ENCODE measurements at regions not wholly inside any gene's neighbourhood (a gene's known extent, or its start where the extent isn't known, plus 50 kb on each side); places are given as distances from the start of the nearest gene placed in this dataset.

- no peaks in the 10 kb centered on the region for H3K36me3 ChIP-seq (ENCODE audit: insufficient read depth, low read length)
- H3K4me1 ChIP-seq (ENCODE audit: insufficient read depth, low read length): no peaks in the 10 kb centered on the region
- peaks cover 2% of the 10 kb centered on the region for H3K9me3 ChIP-seq (ENCODE audit: low read depth, low read length)
- no peak overlapping the region for H2AFZ ChIP-seq (ENCODE audit: low read length)
- no peak overlapping the region for H3K4me2 ChIP-seq (ENCODE audit: insufficient read depth, low read length)
- no peaks in the 10 kb centered on the region for H3K27me3 ChIP-seq (ENCODE audit: insufficient read depth, low read length)
- H3K4me3 ChIP-seq (ENCODE audit: insufficient read depth, low read length): no peak overlapping the region
- no peak overlapping the region for H3K27ac ChIP-seq (ENCODE audit: low read depth, low read length)
- H4K20me1 ChIP-seq (ENCODE audit: insufficient read depth, low read length): no peaks in the 10 kb centered on the region
- no peak for DNase-seq (ENCODE audit: insufficient read length, low spot score, missing footprints)
- H3K79me2 ChIP-seq (ENCODE audit: insufficient read depth, low read length): no peaks in the 10 kb centered on the region
- no peak for TF ChIP-seq CTCF (IDR thresholded peaks at IDR 0.05; ENCODE audit: extremely low read depth, low read depth, low read length)
Measured at GRCh38 chr13:64934569-64935362, 2295.4 kb downstream of the PCDH9 start.

- Histone ChIP-seq H3K27ac (ENCODE audit: low read depth, low read length) (no peak overlapping the region), H4K20me1 (ENCODE audit: insufficient read depth, low read length) (no peaks in the 10 kb centered on the region), H3K36me3 (ENCODE audit: insufficient read depth, low read length) (no peaks in the 10 kb centered on the region), H3K4me3 (ENCODE audit: insufficient read depth, low read length) (no peak overlapping the region), H3K79me2 (ENCODE audit: insufficient read depth, low read length) (no peaks in the 10 kb centered on the region), H3K9me3 (ENCODE audit: low read depth, low read length) (peaks cover 2% of the 10 kb centered on the region), H2AFZ (ENCODE audit: low read length) (no peak overlapping the region), H3K27me3 (ENCODE audit: insufficient read depth, low read length) (no peaks in the 10 kb centered on the region), H3K4me1 (ENCODE audit: insufficient read depth, low read length) (no peaks in the 10 kb centered on the region), H3K4me2 (ENCODE audit: insufficient read depth, low read length) (no peak overlapping the region)
- no peak for TF ChIP-seq CTCF (IDR thresholded peaks at IDR 0.05; ENCODE audit: extremely low read depth, low read depth, low read length)
- no peak for DNase-seq (ENCODE audit: insufficient read length, low spot score, missing footprints)
Measured at GRCh38 chr13:64930636-64931035, 2299.5 kb downstream of the PCDH9 start.

GRCh38 chr13:64928696-64929499 is 2301.2 kb downstream of the PCDH9 start:
- no peak for TF ChIP-seq CTCF (IDR thresholded peaks at IDR 0.05; ENCODE audit: extremely low read depth, low read depth, low read length)
- Histone ChIP-seq H3K4me1 (ENCODE audit: insufficient read depth, low read length) (no peaks in the 10 kb centered on the region), H3K27me3 (ENCODE audit: insufficient read depth, low read length) (no peaks in the 10 kb centered on the region), H3K4me3 (ENCODE audit: insufficient read depth, low read length) (no peak overlapping the region), H2AFZ (ENCODE audit: low read length) (no peak overlapping the region), H3K36me3 (ENCODE audit: insufficient read depth, low read length) (no peaks in the 10 kb centered on the region), H3K27ac (ENCODE audit: low read depth, low read length) (no peak overlapping the region), H3K9me3 (ENCODE audit: low read depth, low read length) (no peaks in the 10 kb centered on the region), H3K79me2 (ENCODE audit: insufficient read depth, low read length) (no peaks in the 10 kb centered on the region), H4K20me1 (ENCODE audit: insufficient read depth, low read length) (no peaks in the 10 kb centered on the region), H3K4me2 (ENCODE audit: insufficient read depth, low read length) (no peak overlapping the region)
- DNase-seq (ENCODE audit: insufficient read length, low spot score, missing footprints): no peak

GRCh38 chr13:64925727-64926126 is 2304.4 kb downstream of the PCDH9 start:
- Histone ChIP-seq H3K9me3 (ENCODE audit: low read depth, low read length) (no peaks in the 10 kb centered on the region), H4K20me1 (ENCODE audit: insufficient read depth, low read length) (no peaks in the 10 kb centered on the region), H3K4me2 (ENCODE audit: insufficient read depth, low read length) (no peak overlapping the region), H3K36me3 (ENCODE audit: insufficient read depth, low read length) (no peaks in the 10 kb centered on the region), H3K4me1 (ENCODE audit: insufficient read depth, low read length) (no peaks in the 10 kb centered on the region), H3K27ac (ENCODE audit: low read depth, low read length) (no peak overlapping the region), H2AFZ (ENCODE audit: low read length) (no peak overlapping the region), H3K79me2 (ENCODE audit: insufficient read depth, low read length) (no peaks in the 10 kb centered on the region), H3K27me3 (ENCODE audit: insufficient read depth, low read length) (no peaks in the 10 kb centered on the region), H3K4me3 (ENCODE audit: insufficient read depth, low read length) (no peak overlapping the region)
- no peak for DNase-seq (ENCODE audit: insufficient read length, low spot score, missing footprints)
- no peak for TF ChIP-seq CTCF (IDR thresholded peaks at IDR 0.05; ENCODE audit: extremely low read depth, low read depth, low read length)

All from osteoblast (primary cell).